HL-60 (cell line): ENCODE measurements at regions not wholly inside any gene's neighbourhood (a gene's known extent, or its start where the extent isn't known, plus 50 kb on each side); places are given as distances from the start of the nearest gene placed in this dataset.

Experiments used
- DNase-seq, 2 experiments: peaks; one replicate each; pipeline ENCODE4 v3.0.0-alpha.2; 2010 to 2020; ENCODE audit warnings: low read depth in 1 of 2, low spot score in 1 of 2
- H3K27ac ChIP-seq: fragments of 250-450 bp; sonication (Bioruptor Pico); replicated peaks from 2 replicates; pipeline ENCODE4 v1.5.1; 2020; ENCODE audit warnings: mild to moderate bottlenecking, moderate library complexity
- H3K27me3 ChIP-seq: fragments of 250-450 bp; sonication (Bioruptor Pico); 2 replicates; pipeline ENCODE4 v1.5.1; 2021; ENCODE audit warnings: mild to moderate bottlenecking, moderate library complexity; ENCODE audit not compliant: insufficient read depth, poor library complexity, severe bottlenecking
- H3K4me3 ChIP-seq: replicated peaks from 2 replicates; pipeline ENCODE4 v1.5.1; 2011; ENCODE audit warnings: mild to moderate bottlenecking, control low read depth, low read length; ENCODE audit not compliant: insufficient read depth
- GABPA ChIP-seq: IDR thresholded peaks from 2 replicates; pipeline ENCODE4 v1.6.1; 2012; ENCODE audit warnings: low read depth
- POLR2AphosphoS5 ChIP-seq: IDR thresholded peaks from 2 replicates; pipeline ENCODE4 v1.6.1; 2012; ENCODE audit warnings: low read depth
- SPI1 ChIP-seq: IDR thresholded peaks from 2 replicates; pipeline ENCODE4 v1.6.1; 2012; ENCODE audit warnings: low read depth, mild to moderate bottlenecking, borderline replicate concordance
- TF ChIP-seq, protein P1 (sequence below): IDR thresholded peaks from one replicate; pipeline ENCODE4 v1.5.1; 2011; ENCODE audit warnings: low read length, control low read depth, inconsistent platforms; ENCODE audit not compliant: insufficient read depth
- TF ChIP-seq, protein P2 (sequence below): IDR thresholded peaks from 2 replicates; pipeline ENCODE4 v1.6.1; 2012; ENCODE audit warnings: low read depth; ENCODE audit not compliant: insufficient replicate concordance

- no peak overlapping the region for H3K27ac ChIP-seq
- TF ChIP-seq GABPA = no peak
- no peak for TF ChIP-seq SPI1
- TF ChIP-seq, protein P1, sequence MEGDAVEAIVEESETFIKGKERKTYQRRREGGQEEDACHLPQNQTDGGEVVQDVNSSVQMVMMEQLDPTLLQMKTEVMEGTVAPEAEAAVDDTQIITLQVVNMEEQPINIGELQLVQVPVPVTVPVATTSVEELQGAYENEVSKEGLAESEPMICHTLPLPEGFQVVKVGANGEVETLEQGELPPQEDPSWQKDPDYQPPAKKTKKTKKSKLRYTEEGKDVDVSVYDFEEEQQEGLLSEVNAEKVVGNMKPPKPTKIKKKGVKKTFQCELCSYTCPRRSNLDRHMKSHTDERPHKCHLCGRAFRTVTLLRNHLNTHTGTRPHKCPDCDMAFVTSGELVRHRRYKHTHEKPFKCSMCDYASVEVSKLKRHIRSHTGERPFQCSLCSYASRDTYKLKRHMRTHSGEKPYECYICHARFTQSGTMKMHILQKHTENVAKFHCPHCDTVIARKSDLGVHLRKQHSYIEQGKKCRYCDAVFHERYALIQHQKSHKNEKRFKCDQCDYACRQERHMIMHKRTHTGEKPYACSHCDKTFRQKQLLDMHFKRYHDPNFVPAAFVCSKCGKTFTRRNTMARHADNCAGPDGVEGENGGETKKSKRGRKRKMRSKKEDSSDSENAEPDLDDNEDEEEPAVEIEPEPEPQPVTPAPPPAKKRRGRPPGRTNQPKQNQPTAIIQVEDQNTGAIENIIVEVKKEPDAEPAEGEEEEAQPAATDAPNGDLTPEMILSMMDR = no peak
- no peak for TF ChIP-seq POLR2AphosphoS5
- TF ChIP-seq, protein P2, sequence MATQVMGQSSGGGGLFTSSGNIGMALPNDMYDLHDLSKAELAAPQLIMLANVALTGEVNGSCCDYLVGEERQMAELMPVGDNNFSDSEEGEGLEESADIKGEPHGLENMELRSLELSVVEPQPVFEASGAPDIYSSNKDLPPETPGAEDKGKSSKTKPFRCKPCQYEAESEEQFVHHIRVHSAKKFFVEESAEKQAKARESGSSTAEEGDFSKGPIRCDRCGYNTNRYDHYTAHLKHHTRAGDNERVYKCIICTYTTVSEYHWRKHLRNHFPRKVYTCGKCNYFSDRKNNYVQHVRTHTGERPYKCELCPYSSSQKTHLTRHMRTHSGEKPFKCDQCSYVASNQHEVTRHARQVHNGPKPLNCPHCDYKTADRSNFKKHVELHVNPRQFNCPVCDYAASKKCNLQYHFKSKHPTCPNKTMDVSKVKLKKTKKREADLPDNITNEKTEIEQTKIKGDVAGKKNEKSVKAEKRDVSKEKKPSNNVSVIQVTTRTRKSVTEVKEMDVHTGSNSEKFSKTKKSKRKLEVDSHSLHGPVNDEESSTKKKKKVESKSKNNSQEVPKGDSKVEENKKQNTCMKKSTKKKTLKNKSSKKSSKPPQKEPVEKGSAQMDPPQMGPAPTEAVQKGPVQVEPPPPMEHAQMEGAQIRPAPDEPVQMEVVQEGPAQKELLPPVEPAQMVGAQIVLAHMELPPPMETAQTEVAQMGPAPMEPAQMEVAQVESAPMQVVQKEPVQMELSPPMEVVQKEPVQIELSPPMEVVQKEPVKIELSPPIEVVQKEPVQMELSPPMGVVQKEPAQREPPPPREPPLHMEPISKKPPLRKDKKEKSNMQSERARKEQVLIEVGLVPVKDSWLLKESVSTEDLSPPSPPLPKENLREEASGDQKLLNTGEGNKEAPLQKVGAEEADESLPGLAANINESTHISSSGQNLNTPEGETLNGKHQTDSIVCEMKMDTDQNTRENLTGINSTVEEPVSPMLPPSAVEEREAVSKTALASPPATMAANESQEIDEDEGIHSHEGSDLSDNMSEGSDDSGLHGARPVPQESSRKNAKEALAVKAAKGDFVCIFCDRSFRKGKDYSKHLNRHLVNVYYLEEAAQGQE = no peak
- peaks cover 4% of the 10 kb centered on the region for H3K27me3 ChIP-seq
- no peak for DNase-seq
- no peak overlapping the region for H3K4me3 ChIP-seq
Observed at GRCh38 chr2:117726747-117727146, 87.7 kb upstream of the DDX18 start.

GRCh38 chr2:117737846-117738245 lies 76.6 kb upstream of the DDX18 start:
- Histone ChIP-seq H3K4me3 (no peak overlapping the region), H3K27me3 (no peaks in the 10 kb centered on the region), H3K27ac (no peak overlapping the region)
- TF ChIP-seq, protein P1 = no peak
- TF ChIP-seq GABPA = no peak
- TF ChIP-seq, protein P2 = no peak
- TF ChIP-seq SPI1 = no peak
- DNase-seq = no peak

DNA sequence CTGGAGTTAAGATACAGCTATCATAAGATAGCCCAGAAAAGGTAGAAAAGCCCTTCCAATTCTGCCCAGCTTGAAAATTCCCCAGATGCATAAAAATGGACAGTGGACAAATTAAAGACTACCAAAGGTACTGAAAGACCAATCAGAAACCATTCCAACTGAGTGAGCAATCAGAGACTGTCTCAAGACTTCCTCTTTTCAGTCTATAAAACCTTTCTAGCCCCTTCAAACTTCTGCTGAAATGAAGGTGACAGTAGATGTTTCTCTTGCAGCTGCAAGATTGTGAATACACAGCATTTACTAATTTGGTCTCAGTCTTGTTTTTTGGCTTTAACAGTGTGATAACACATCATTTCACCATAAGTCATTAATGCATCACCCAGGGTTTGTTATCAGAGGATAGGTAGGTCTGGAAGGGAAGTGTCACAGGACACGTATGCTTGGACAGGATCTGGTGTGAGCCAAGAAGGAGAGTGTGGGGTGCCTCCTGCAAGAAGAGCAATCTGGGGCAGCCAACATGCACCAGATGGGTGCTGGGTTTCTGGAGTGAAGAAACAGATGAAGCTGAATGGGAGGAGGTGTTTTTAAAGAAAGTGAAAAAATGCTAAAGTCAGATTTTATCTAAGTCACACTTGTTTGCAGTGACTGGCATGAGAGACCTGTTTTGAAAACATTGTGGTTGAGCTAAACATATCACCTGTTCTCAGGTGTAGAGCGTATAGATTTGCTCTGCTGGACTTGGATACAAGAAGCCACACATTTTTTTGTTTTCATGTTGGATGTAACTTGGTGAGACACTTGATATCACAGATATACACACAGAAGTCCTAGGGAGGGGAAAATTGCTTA lies 75.3 kb upstream of the DDX18 start:
- DNase-seq = no peak
- Histone ChIP-seq H3K27me3 (no peaks in the 10 kb centered on the region), H3K27ac (no peak overlapping the region), H3K4me3 (no peak overlapping the region)
- TF ChIP-seq SPI1 = peak; percentile 23; the same call in 1 of the 2 replicates
- TF ChIP-seq, protein P1 = no peak
- no peak for TF ChIP-seq GABPA
- TF ChIP-seq POLR2AphosphoS5 = no peak
